BJ (cell line): ENCODE measurements at regions not wholly inside any gene's neighbourhood (a gene's known extent, or its start where the extent isn't known, plus 50 kb on each side); places are given as distances from the start of the nearest gene placed in this dataset.

ENCODE experiments used
- CTCF ChIA-PET: fragments of 350-600 bp; formaldehyde crosslinking; extraction: SDS; loops from one replicate; lab custom pipeline; 2021; ENCODE audit warnings: antibody characterized with exemption, inconsistent platforms; lab: Yijun Ruan, JAX
- POLR2A ChIA-PET: fragments of 300-600 bp; sonication (Branson Sonifier 250); formaldehyde crosslinking; extraction: SDS; loops from one replicate; lab custom pipeline; 2021; ENCODE audit warnings: antibody characterized with exemption; lab: Charles Lee
- DNase-seq: peaks from one replicate; pipeline ENCODE4 v3.0.0-alpha.2; 2011; ENCODE audit warnings: low read depth
- H3K27me3 ChIP-seq: 2 replicates; pipeline ENCODE4 v1.6.0; 2011; ENCODE audit warnings: low read length; ENCODE audit not compliant: control insufficient read depth, insufficient read depth
- H3K36me3 ChIP-seq: 2 replicates; pipeline ENCODE4 v1.5.1; 2011; ENCODE audit warnings: low read length; ENCODE audit not compliant: control insufficient read depth, insufficient read depth
- H3K4me3 ChIP-seq: 2 replicates; pipeline ENCODE4 v1.5.1; 2011; ENCODE audit warnings: low read depth, mild to moderate bottlenecking, control low read depth, low read length
- CTCF ChIP-seq: IDR thresholded peaks from 2 replicates; pipeline ENCODE4 v1.5.1; 2011; ENCODE audit warnings: low read depth, mild to moderate bottlenecking, control low read depth, inconsistent platforms, low read length, moderate library complexity; ENCODE audit not compliant: insufficient read depth

DNA sequence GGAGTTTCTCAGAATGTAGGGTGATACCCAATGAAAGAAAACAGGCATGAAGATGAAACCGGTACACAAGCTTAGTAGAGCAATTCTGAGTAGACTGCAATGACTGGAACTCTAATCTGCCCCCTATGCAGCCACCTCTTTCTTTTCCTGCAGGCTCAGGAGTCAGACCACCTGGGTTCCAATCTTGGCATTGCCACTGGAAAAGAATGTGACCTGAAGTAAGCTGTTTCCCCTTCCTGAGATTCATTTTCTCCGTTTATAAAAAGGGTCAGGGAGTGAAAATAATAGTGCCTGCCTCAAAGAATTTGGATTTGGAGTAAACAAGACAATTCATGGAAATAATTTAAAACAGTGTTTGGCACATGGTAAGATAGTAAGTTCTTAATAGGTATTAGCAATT lies 1464.0 kb downstream of the PCDH7 start:
- H3K27me3 ChIP-seq = no peaks in the 10 kb centered on the region
- no peaks in the 10 kb centered on the region for H3K36me3 ChIP-seq
- TF ChIP-seq CTCF = no peak
- H3K4me3 ChIP-seq = no peak overlapping the region
- DNase-seq = no peak
- ChIA-PET POLR2A (no interaction called here), CTCF (no interaction called here)

GRCh38 chr4:32189130-32189529 lies 1469.0 kb downstream of the PCDH7 start:
- no peak for DNase-seq
- H3K36me3 ChIP-seq = no peaks in the 10 kb centered on the region
- CTCF ChIA-PET = no interaction called here
- POLR2A ChIA-PET = no interaction called here
- TF ChIP-seq CTCF = no peak
- no peak overlapping the region for H3K4me3 ChIP-seq
- no peaks in the 10 kb centered on the region for H3K27me3 ChIP-seq

GRCh38 chr4:32189788-32190187 lies 1469.6 kb downstream of the PCDH7 start:
- H3K27me3 ChIP-seq = no peaks in the 10 kb centered on the region
- TF ChIP-seq CTCF = no peak
- CTCF ChIA-PET = no interaction called here
- H3K4me3 ChIP-seq = no peak overlapping the region
- H3K36me3 ChIP-seq = no peaks in the 10 kb centered on the region
- DNase-seq = no peak
- POLR2A ChIA-PET = no interaction called here

GRCh38 chr4:32191961-32192360 lies 1471.8 kb downstream of the PCDH7 start:
- TF ChIP-seq CTCF = no peak
- CTCF ChIA-PET = no interaction called here
- DNase-seq = no peak
- POLR2A ChIA-PET = no interaction called here
- H3K27me3 ChIP-seq = no peaks in the 10 kb centered on the region
- H3K36me3 ChIP-seq = no peaks in the 10 kb centered on the region
- no peak overlapping the region for H3K4me3 ChIP-seq

- no peaks in the 10 kb centered on the region for H3K27me3 ChIP-seq
- CTCF ChIA-PET = no interaction called here
- H3K36me3 ChIP-seq = no peaks in the 10 kb centered on the region
- POLR2A ChIA-PET = no interaction called here
- TF ChIP-seq CTCF = no peak
- no peak for DNase-seq
- H3K4me3 ChIP-seq = no peak overlapping the region
Observed at GRCh38 chr4:32192363-32192762, 1472.2 kb downstream of the PCDH7 start.
